ENCODE measurements at regions not wholly inside any gene's neighbourhood (a gene's known extent, or its start where the extent isn't known, plus 50 kb on each side); places are given as distances from the start of the nearest gene placed in this dataset.
"Not testable (repeated sequence)": the region's sequence is repeated elsewhere in the genome, so short reads cannot be mapped to it uniquely, and the experiment has no call there.

DNA sequence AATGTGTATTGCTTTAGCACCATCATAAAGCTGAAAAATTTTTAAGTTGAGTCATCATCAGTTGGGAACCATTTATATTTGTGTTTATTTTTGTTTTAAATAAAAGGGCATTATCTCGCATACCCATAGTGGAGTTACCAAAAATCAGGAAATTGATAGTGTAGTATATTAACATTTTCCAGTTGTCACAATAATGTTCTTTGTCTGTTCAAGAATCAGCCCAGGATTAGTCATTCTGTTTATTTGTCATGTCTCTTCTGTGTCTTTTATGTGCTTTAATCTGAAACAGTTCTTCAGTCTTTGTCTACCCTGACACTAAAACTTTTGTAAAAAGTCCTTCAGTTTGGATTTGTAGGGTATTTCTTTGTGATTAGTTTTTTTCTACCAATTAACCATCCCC lies 827.8 kb upstream of the ZWINT start:
- DNase-seq (ENCODE audit: low read depth, low spot score), result no peak

DNA sequence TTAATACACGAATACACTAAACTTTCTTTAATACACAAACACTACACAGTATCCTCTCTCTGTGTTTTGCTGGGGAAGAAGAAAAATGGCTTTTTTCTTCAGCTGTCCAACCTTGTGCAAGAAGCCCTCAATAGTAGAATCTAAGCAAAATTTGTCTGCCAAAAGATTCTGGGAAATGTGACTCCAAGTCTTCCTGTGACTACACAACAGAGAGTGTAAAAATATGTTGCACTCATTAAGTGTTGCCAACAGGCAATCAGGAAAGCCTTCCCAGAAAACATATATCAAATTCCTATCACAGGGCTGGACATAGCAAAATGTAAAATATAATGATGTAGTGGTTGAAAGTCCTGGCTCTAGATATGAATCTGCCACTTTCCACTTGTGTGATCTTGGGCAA lies 825.1 kb upstream of the ZWINT start:
- DNase-seq (ENCODE audit: low read depth, low spot score), result no peak

DNA sequence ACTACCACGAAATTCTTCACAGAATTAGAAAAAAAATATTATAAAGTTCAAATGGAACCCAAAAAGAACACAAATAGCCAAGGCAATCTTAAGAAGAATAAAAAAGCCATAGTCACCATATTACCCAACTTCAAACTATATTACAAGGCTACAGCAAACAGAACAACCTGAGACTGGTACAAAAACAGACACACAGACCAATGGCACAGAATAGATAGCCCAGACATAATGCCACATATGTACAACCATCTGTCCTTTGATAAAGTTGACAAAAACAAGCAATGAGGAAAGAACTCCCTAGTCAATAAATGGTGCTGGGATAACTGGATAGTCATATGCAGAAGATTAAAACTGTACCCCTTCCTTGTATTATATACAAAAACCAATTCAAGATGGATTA lies 808.5 kb upstream of the ZWINT start:
- DNase-seq (ENCODE audit: low read depth, low spot score), result no peak

DNA sequence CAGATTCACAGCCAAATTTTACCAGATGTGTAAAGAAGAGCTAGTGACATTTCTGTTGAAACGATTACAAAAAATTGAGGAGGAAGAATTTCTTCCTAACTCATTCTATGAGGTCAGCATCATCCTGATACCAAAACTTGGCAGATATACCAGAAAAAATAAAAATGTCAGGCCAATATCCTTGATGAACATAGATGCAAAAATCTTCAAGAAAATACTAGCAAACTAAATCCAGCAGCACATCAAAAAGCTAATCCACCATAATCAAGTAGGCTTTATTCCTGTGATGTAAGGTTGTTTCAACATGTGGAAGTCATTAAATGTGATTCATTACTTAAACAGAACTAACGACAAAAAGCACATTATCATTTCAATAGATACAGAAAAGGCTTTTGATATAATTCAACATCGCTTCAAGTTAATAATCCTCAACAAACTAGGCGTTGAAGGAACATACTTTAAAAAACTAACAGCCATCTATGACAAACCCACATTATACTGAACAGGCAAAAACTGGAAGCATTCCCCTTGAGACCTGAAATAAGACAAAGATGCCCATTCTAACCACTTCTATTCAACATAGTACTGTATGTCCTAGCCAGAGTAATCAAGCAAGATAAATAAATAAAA lies 807.7 kb upstream of the ZWINT start:
- no peak for DNase-seq (ENCODE audit: low read depth, low spot score)

DNA sequence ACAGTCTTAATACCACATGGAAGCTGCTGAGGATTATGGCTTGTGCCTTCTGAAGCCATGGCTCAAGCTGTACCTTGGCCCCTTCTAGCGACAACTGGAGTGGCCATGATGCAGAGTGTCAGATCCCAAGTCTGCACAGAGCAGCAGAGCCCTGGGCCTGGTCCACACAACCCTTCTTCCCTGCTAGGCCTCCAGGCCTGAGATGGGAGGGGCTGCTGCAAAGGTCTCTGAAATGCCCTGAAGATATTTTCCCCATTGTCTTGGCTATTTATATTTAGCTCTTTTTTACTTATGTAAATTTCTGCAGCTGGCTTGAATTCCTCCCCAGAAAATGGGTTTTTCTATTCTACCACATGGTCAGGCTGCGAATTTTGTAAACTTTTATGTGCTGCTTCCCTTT lies 804.6 kb upstream of the ZWINT start:
- no peak for DNase-seq (ENCODE audit: low read depth, low spot score)

DNA sequence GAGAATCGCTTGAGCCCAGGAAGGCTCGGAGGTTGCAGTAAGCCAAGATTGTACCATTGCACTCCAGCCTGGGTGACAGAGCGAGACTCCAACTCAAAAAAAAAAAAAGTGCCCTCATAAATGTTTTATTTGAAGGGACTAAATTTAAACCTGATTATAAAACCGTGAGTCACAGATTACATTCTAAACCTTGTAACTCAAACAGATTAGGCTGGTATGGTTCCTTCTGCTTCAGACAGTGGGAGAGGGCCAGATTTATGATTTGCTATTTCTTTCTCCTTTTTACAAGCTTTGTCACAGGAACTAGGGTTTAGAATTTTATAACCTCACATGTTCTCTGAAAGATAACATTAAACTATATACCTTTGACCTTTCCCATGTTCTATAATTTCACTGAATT lies 801.2 kb upstream of the ZWINT start:
- no peak for DNase-seq (ENCODE audit: low read depth, low spot score)

DNA sequence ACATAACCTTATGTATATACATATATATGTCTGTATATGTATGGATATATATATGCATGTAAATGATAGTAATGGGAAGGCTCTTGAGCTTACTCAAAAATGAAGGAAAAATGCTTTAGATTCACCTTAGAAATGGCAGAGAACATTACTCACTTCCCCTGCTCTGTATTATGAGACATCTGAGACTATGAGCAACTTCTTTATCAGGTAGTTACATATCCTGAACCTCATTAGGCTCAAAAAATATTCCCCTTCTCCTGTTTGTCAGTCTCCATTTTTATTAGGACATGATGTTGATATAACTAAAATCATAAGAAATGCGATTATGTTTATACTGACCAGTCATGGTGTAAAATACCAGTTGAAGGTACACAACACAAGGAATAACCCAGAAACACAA lies 800.1 kb upstream of the ZWINT start:
- no peak for DNase-seq (ENCODE audit: low read depth, low spot score)

DNA sequence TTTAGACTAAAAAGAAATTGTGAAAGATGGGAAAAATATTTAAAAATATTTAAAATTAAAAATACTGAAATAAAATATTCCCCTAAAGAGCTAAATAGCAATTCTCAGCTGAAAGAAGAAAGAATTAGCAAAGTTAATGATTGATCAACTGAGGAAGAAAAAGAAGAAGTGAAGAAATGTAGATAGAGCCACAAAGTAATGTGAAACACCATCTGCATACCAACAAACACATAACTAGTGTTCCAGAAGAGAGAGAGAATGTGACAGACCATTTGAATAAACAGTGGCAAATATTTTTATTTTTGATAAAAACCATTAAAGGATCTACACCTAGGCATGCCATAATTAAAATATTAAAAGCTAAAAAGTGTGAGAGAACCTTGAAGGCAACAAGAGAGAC lies 784.5 kb upstream of the ZWINT start:
- no peak for DNase-seq (ENCODE audit: low read depth, low spot score)

DNA sequence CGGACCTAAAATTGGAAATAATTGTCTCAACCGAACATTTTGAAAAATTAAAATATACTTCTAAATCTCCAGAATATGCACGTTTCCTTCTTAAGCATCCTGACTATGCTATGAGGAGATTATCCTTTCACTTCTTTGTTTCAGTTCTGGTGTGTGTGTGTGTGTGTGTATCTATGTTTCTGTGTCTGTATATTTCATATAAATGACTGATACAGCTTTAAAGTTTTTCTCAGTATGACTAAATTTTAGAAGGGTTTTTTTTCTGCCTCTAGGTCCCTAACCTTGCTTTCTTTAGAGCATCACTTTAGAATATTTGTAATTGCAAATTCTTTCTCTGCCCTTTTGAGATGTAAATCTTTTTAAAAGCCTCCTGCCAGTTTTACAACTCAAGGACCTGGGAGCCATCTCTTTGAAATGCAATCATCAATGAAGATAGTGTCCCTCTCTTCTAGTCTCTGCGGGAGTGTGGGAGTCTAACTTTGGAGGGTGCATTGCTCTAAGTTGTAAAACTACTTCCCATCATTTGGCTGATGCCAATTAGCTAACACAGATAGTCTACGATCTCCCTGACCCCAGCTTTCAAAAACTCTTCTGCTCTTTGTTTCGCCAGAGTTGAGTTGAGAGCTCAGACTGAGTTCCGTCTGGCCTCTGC lies 782.0 kb upstream of the ZWINT start:
- DNase-seq (ENCODE audit: low read depth, low spot score), result no peak

DNA sequence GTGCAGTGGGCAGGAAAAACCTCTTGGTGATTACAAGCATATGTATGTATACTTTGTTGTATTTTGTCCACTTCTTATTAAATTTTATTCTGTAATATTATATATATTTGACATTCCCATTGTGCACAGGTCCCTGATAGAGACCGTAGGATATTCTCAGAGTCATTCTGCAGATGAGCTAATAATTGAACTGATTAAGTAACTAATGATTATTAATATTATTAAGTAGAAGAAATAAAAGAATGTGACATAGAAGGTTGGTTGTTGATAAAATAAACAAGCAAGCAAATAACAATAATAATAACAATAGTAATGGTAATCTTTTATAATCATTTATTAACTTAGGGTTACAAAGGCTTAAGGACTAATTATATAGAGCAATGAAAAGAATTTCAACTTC lies 780.6 kb upstream of the ZWINT start:
- no peak for DNase-seq (ENCODE audit: low read depth, low spot score)

DNA sequence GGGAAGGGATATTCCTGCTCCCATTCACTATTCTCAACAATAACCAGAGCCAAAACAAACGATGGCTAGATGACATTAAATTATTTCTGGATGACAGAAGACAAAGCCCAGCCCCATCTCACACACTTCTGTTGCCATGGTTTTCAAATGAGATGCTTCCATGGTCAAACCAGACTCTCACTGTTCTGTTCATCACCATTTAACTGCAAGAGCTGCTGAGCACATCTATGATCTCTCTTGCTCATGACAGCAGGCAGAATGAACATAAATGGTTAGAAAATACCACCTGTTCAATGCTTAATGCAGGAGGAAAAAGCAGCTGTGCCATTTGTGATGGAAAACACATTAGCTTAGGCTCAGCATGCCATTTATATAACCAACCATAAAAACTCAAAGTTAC lies 758.6 kb upstream of the ZWINT start:
- no peak for DNase-seq (ENCODE audit: low read depth, low spot score)

DNA sequence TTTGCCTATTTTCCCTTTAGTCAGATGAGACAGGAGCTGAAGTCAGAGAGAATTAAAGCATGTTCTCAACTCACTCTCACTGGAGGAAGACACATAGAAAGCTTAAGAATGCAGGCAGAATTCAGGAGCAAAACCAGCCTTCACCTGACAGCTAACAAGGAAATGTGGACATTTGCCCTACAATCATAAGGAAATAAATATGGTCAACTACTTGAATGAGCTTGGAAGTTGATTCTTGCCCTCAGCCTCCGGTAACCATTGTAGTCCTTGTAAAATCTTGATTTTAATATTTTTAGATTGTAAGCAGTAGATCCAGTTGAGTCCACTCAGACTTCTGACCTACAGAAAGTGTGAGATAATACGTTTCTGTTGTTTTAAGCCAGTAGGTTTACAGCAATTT lies 752.5 kb upstream of the ZWINT start:
- no peak for DNase-seq (ENCODE audit: low read depth, low spot score)

DNA sequence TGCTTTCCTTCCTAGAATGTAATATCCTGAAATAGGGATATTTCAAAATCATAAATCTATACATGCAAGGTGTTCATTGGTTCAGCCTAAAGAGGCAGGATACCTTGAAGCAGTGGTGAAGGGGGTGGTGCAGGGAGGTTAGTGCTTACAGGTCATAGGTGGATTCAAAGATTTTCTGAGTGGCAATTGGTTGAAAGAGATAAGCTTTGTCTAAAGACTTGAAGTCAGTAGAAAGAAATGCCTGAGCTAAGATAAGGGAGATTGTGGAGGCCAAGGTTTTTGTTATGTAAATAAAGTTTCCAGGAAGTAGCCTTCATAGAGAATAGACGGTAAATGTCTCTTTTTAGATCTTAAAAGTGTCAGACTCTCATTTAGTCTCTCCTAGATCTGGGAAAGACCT lies 741.2 kb upstream of the ZWINT start:
- no peak for DNase-seq (ENCODE audit: low read depth, low spot score)

DNA sequence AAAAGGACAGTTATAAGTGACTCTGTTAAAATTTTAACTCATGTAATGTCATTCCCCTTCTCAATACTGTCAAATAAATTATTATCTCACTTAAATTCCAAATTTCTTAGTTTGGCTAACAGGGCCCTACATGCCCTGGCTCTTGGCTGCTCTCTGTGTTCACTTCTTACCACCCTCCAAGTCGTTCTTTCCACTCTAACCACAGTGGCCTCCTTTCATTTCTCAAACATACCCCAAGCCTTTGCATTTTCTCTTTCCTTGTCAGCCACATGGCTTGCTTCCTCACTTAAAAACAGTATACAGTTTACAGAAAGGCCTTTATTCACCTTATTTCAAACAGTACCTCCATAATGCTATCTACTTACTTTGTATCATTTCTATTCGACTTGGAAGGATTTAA lies 737.1 kb upstream of the ZWINT start:
- DNase-seq (ENCODE audit: low read depth, low spot score), result no peak

DNA sequence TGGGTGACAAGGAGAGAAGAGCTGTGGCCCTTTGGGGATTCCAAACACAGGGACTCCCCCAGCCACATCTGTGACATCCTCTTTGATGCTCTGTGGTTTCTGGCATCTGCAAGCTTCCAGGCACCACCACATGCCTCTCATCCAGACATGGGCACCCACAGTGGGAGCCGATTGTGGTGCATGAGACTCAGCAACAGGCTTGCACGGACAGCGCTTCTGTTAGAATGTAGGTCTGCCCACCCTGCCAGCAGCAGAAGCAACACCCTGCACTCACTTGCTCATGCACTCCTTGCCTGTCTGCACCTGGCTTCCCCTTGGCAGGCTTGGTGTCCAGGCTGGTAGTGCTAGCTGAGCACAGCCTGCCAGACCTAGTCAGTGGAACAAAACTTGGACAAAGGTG lies 735.0 kb upstream of the ZWINT start:
- DNase-seq (ENCODE audit: low read depth, low spot score), result no peak

DNA sequence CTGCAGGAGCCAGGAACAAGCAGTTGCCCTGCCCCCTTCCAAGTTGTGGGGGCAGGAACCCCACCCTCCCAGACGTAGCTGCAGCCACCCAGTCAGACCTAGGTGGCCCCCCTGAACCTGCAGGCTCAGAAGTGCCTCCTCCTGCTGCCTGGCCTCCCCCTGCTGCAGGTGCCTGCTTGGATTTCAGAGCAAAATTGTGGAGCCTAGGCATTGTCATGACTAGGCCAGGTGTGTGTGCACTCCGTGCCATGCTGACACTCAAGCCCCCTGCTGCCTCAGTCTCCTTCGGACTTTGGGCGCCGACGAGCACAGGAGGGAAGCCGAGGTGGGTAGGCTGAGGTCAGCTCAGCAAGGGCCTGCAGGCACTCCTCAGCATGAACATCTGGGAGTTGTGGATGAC lies 733.9 kb upstream of the ZWINT start:
- no peak for DNase-seq (ENCODE audit: low read depth, low spot score)

DNA sequence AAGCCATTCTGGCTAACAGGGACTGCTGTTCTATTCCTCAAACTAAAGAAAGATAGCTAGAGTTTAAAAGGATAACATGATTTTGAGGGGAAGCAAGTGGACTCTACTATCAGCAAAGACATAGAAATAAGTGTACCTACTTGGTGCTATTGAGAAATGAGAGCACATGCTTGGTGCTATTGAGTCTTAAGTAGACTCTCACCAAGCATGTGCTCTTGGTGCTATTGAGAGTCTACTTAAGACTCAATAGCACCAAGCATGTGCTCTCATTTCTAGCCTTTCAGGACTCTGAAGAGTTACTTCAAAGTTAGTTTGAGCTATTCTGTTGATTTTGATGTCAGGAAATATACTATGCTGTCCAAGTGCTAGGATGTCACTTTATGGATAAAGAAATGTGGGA lies 733.0 kb upstream of the ZWINT start:
- no peak for DNase-seq (ENCODE audit: low read depth, low spot score)

DNA sequence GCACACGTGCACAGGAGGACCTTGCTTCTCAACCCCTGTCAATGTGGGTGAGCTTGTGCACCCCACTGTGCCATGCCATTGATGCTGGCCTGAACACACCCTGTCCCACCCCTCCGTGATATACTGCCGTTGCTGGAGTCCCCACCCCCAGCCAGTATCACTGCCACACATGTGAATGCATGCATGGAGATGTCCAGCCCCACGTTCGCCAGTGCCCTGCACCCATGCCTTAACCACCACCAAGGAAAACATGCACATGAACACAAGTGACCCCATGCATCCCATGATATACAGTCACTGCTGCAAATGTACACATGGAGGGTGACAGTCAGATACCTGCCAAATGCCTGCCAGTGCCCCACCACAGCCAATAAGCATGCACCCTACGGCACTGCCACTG lies 692.5 kb upstream of the ZWINT start:
- no peak for DNase-seq (ENCODE audit: low read depth, low spot score)

DNA sequence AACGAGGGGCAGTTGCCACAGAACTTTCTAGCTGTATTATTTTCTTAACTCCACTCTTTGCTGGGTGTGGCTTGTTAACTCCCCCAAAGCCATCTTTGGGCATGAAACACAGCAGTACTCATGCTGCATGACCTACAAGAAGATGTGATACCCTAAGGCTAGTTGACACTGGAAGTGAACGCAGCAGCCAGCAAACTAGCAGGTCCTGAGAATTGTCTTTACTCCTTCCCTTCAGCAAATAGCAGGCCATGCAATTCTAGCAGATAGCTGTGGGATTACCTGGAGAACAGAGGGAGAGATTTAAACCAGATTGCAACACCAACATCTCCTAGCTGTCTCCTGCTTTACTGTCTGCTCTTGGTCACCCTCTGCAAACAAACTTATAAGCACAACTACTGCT lies 688.0 kb upstream of the ZWINT start:
- DNase-seq (ENCODE audit: low read depth, low spot score), result no peak

DNA sequence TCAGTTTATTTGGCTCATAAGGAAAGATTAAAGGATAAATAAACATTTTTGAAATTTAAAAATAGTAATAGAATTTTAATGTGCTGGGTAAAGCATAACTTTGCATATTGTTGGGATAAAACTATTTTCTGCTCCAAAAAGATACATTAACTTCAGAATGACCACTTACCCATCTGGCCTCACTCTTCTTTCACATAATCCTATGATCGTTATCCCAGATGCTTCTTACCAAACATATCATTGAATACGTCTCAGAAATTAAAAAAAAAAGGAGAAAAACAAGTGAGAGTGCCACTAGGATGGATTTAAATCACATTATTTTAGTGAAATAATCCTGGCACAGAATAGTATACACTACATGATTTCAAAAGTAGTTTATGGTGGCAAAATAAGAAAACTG lies 677.5 kb upstream of the ZWINT start:
- no peak for DNase-seq (ENCODE audit: low read depth, low spot score)

DNA sequence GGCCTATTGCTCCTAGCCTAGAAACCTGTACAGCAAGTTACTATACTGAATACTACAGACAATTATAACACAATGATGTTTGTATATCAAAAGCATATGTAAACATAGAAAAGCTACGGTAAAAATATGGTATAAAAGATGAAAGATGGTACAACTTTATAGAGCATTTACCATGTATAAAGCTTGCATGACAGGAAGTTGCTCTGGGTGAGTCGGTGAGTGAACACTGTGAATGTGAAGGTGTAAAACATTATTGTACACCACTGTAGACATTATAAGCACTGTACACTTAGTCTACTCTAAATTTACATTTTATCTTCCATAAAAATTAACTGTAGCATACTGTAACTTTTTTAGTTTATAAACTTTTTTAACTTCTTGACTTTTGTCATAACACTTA lies 674.3 kb upstream of the ZWINT start:
- no peak for DNase-seq (ENCODE audit: low read depth, low spot score)

DNA sequence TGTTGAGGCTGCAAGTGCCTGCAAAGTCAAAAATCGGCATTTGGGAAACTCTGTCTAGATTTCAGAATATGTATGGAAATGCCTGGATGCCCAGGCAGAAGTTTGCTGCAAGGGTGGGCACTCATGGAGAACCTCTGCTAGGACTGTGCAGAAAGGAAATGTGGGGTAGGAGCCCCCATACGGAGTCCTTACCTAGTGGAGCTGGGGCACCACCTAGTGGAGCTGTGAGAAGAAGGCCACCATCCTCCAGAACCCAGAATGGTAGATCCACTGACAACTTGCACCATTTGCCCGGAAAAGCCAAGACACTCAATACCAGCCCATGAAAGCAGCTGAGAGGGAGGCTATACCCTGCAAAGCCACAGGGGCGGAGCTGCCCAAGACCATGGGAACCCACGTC lies 671.2 kb upstream of the ZWINT start:
- DNase-seq (ENCODE audit: low read depth, low spot score), result not testable (repeated sequence)

DNA sequence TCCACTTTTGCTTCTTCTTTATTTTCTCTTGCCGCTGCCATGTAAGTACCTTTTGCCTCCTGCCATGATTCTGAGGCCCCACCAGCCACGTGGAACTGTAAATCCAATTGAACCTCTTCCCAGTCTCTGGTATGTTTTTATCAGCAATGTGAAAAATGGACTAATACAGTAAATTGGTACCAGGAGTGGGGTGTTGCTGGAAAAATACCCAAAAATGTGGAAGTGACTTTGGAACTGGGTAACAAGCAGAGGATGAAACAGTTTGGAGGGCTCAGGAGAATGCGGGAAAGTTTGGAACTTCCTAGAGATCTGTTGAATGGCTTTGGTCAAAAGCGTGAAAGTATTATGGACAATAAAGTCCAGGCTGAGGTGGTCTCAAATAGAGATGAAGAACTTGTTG lies 670.3 kb upstream of the ZWINT start:
- DNase-seq (ENCODE audit: low read depth, low spot score), result no peak

DNA sequence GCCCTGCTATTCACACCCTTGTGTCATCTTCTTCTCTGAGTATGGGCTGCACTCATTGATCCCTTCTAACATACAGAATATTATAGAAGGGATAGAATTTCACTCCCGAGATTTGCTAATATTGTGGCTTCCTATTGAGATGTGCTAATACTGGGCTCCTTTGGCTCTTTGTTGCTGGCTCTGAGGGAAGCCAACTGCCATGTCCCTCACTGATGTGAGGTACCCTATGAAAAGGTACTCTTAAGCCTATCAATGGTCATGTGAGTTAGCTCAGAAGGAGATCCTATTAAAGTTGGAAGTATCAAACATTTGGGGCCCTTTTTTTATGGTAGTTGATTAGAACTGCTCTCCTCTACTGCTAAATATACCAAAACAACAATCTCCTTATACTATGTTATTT lies 665.2 kb upstream of the ZWINT start:
- DNase-seq (ENCODE audit: low read depth, low spot score), result no peak
